Ovary (tissue), 3 donors: ENCODE measurements at regions not wholly inside any gene's neighbourhood (a gene's known extent, or its start where the extent isn't known, plus 50 kb on each side); places are given as distances from the start of the nearest gene placed in this dataset.

Source experiments
- CTCF ChIP-seq, 3 donors: fragments of 450-650 bp in 2 of 3; fragments of 200-600 bp in 1 of 3; IDR thresholded peaks; one replicate each; pipeline versions ENCODE4 v1.5.1 to v1.8.0; 2016 to 2022; ENCODE audit warnings: antibody characterized with exemption in 3 of 3, mild to moderate bottlenecking in 1 of 3
- POLR2A ChIP-seq: fragments of 450-650 bp; IDR thresholded peaks from one replicate; pipeline ENCODE4 v1.6.1; 2017; ENCODE audit warnings: antibody characterized with exemption, mild to moderate bottlenecking, moderate library complexity
- donor health status: DM: no; HTN: no; CAD: no.

- TF ChIP-seq CTCF (IDR thresholded peaks at IDR 0.05) = no peak
- TF ChIP-seq POLR2A = no peak
These were observed 278.6 kb upstream of the KYNU start for GRCh38 chr2:142598846-142599245.
